ENCODE measurements at regions not wholly inside any gene's neighbourhood (a gene's known extent, or its start where the extent isn't known, plus 50 kb on each side); places are given as distances from the start of the nearest gene placed in this dataset.
"Not testable (repeated sequence)": the region's sequence is repeated elsewhere in the genome, so short reads cannot be mapped to it uniquely, and the experiment has no call there.

- Histone ChIP-seq H3K9me3 (ENCODE audit: severe bottlenecking) (no peaks in the 10 kb centered on the region), H3K4me3 (ENCODE audit: low read depth, low read length) (no peak overlapping the region), H3K27ac (no peak overlapping the region), H3K36me3 (no peaks in the 10 kb centered on the region), H3K27me3 (ENCODE audit: insufficient read depth, low read depth, severe bottlenecking) (no peaks in the 10 kb centered on the region)
- no peak for DNase-seq
- no peak for TF ChIP-seq CTCF (IDR thresholded peaks at IDR 0.05; ENCODE audit: low read depth, low read length)
Measured at GRCh38 chr4:63965875-63966274, 443.4 kb downstream of the TECRL start.

DNA sequence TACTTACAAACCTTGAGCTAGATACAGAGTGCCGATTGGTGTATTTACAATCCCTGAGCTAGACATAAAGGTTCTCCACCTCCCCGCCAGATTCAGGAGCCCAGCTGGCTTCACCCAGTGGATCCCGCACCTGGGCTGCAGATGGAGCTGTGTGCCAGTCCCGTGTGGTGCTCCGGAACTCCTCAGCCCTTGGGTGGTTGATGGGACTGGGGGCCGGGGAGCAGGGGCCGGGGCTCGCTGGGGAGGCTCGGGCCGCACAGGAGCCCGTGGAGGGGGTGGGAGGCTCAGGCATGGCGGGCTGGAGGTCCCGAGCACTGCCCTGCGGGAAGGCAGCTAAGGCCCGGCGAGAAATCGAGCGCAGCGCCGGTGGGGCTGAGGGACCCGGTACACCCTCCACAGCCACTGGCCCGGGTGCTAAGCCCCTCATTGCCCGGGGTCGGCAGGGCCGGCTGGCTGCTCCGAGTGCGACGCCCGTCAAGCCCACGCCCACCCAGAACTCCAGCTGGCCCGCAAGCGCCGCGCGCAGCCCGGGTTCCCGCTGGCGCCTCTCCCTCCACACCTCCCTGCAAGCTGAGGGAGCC is 466.5 kb downstream of the TECRL start:
- not testable (repeated sequence) for H3K9me3 ChIP-seq (ENCODE audit: severe bottlenecking); H3K36me3 ChIP-seq; H3K4me3 ChIP-seq (ENCODE audit: low read depth, low read length); H3K27ac ChIP-seq; DNase-seq; H3K27me3 ChIP-seq (ENCODE audit: insufficient read depth, low read depth, severe bottlenecking)

- no peak for DNase-seq
- Histone ChIP-seq H3K27me3 (ENCODE audit: insufficient read depth, low read depth, severe bottlenecking) (no peaks in the 10 kb centered on the region), H3K9me3 (ENCODE audit: severe bottlenecking) (no peaks in the 10 kb centered on the region), H3K27ac (no peak overlapping the region), H3K4me3 (ENCODE audit: low read depth, low read length) (no peak overlapping the region), H3K36me3 (no peaks in the 10 kb centered on the region)
- no peak for TF ChIP-seq CTCF (IDR thresholded peaks at IDR 0.05; ENCODE audit: low read depth, low read length)
Measured at GRCh38 chr4:63937961-63938360, 471.3 kb downstream of the TECRL start.

DNA sequence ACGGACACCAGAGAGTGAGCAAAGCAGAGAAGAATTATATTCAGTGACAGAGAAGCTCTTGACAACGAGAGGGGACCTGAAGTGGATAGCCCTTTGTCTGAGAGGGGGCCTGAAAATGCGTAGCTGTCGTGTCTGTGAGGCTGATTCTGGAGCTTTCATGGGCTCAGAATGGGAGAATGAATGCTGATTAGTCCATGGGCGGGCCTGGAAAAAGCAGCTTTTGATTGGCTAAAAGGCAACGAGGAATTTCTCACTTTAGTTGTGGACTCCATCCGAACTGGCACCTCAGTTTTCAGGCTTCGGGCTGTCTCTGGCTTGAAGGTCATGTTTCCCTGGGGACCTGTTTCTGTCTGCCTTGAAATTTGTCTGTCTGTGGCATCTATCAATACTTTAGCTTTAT is 487.1 kb downstream of the TECRL start:
- DNase-seq = no peak
- H3K27ac ChIP-seq = no peak overlapping the region
- no peak for TF ChIP-seq CTCF (IDR thresholded peaks at IDR 0.05; ENCODE audit: low read depth, low read length)
- no peaks in the 10 kb centered on the region for H3K36me3 ChIP-seq
- H3K4me3 ChIP-seq (ENCODE audit: low read depth, low read length) = no peak overlapping the region
- no peaks in the 10 kb centered on the region for H3K9me3 ChIP-seq (ENCODE audit: severe bottlenecking)
- H3K27me3 ChIP-seq (ENCODE audit: insufficient read depth, low read depth, severe bottlenecking) = no peaks in the 10 kb centered on the region

GRCh38 chr4:63921561-63921960 is 487.7 kb downstream of the TECRL start:
- no peaks in the 10 kb centered on the region for H3K9me3 ChIP-seq (ENCODE audit: severe bottlenecking)
- no peaks in the 10 kb centered on the region for H3K27me3 ChIP-seq (ENCODE audit: insufficient read depth, low read depth, severe bottlenecking)
- no peaks in the 10 kb centered on the region for H3K36me3 ChIP-seq
- no peak overlapping the region for H3K27ac ChIP-seq
- TF ChIP-seq CTCF (IDR thresholded peaks at IDR 0.05; ENCODE audit: low read depth, low read length) = no peak
- DNase-seq = no peak
- H3K4me3 ChIP-seq (ENCODE audit: low read depth, low read length) = no peak overlapping the region

- Histone ChIP-seq H3K27me3 (ENCODE audit: insufficient read depth, low read depth, severe bottlenecking) (no peaks in the 10 kb centered on the region), H3K4me3 (ENCODE audit: low read depth, low read length) (no peak overlapping the region), H3K27ac (no peak overlapping the region), H3K9me3 (ENCODE audit: severe bottlenecking) (no peaks in the 10 kb centered on the region), H3K36me3 (no peaks in the 10 kb centered on the region)
- DNase-seq = no peak
- no peak for TF ChIP-seq CTCF (IDR thresholded peaks at IDR 0.05; ENCODE audit: low read depth, low read length)
Measured at GRCh38 chr4:63919636-63920365, 489.4 kb downstream of the TECRL start.
